Stomach (tissue), 8 donors: ENCODE measurements at regions not wholly inside any gene's neighbourhood (a gene's known extent, or its start where the extent isn't known, plus 50 kb on each side); places are given as distances from the start of the nearest gene placed in this dataset.

Experiments
- DNase-seq, 2 donors: peaks; one replicate each; pipeline versions ENCODE4 v3.0.0 to v3.0.0-alpha.2; 2013 to 2019
- H3K27ac ChIP-seq, 5 donors: fragments of 200-600 bp in 4 of 5; sonication (generic) in 4 of 5; one replicate each; pipeline ENCODE4 v1.5.1; 2013 to 2019; ENCODE audit warnings: mild to moderate bottlenecking in 1 of 5, moderate library complexity in 1 of 5
- H3K27me3 ChIP-seq, 3 donors: fragments of 200-600 bp; sonication (generic); one replicate each; pipeline ENCODE4 v1.5.1; 2017 to 2019; ENCODE audit warnings: mixed run types in 1 of 3
- H3K36me3 ChIP-seq, 4 donors: fragments of 200-600 bp; sonication (generic); 1 replicate in 3 of 4; 2 replicates in 1 of 4; pipeline ENCODE4 v1.5.1; 2016 to 2019
- H3K4me1 ChIP-seq, 4 donors: fragments of 200-600 bp; sonication (generic); one replicate each; pipeline ENCODE4 v1.5.1; 2016 to 2019
- H3K4me3 ChIP-seq, 4 donors: fragments of 200-600 bp; sonication (generic) in 3 of 4; one replicate each; pipeline ENCODE4 v1.5.1; 2016 to 2019; ENCODE audit warnings: mild to moderate bottlenecking in 1 of 4
- H3K9me3 ChIP-seq, 4 donors: fragments of 200-600 bp; sonication (generic); one replicate each; pipeline ENCODE4 v1.5.1; 2016 to 2019
- CTCF ChIP-seq, 7 experiments: fragments of 450-650 bp in 4 of 7; fragments of 200-600 bp in 3 of 7; sonication (generic) in 3 of 7; IDR thresholded peaks; one replicate each; pipeline ENCODE4 v1.5.1; 2016 to 2019; ENCODE audit warnings: antibody characterized with exemption in 7 of 7, control low read depth in 2 of 7, mild to moderate bottlenecking in 1 of 7
- EP300 ChIP-seq: sonication (generic); formaldehyde crosslinking; IDR thresholded peaks from one replicate; pipeline ENCODE4 v1.6.1; 2017; ENCODE audit warnings: antibody characterized with exemption
- POLR2A ChIP-seq, 4 donors: fragments of 450-650 bp; IDR thresholded peaks; one replicate each; pipeline ENCODE4 v1.6.1; 2016; ENCODE audit warnings: antibody characterized with exemption in 4 of 4, control low read depth in 2 of 4, mild to moderate bottlenecking in 1 of 4, moderate library complexity in 1 of 4
- POLR2AphosphoS5 ChIP-seq, 3 donors: sonication (generic); formaldehyde crosslinking; IDR thresholded peaks; one replicate each; pipeline ENCODE4 v1.6.1; 2016; ENCODE audit warnings: antibody characterized with exemption in 3 of 3
- WGBS, 5 donors: extraction: QIAGEN DNeasy Blood & Tissue Kit in 3 of 5; methylation state at CpG; one replicate each; pipeline versions ENCODE4 v1.1.5 to v1.1.7; 2013 to 2018; 5-methylcytosine and 5-hydroxymethylcytosine counted together
- intact Hi-C: fragments of 100-400 bp; cut with DNase I; formaldehyde crosslinking; loops from one replicate; pipeline ENCODE4 v1.15.1; 2023; ENCODE audit warnings: low total_unique reads
- donor health status: healthy with polysubstance abuse.
- donor health status: Bipolar disorder and iron deficiency.
- donor health status: healthy.

- Histone ChIP-seq H3K36me3 (no peaks in the 10 kb centered on the region), H3K27ac (no peak overlapping the region), H3K9me3 (no peaks in the 10 kb centered on the region), H3K27me3 (peaks cover 0 to 32% (median 0%) of the 10 kb centered on the region in 3 donors), H3K4me1 (no peaks in the 10 kb centered on the region), H3K4me3 (no peak overlapping the region)
- TF ChIP-seq EP300 (no peak), CTCF (IDR thresholded peaks at IDR 0.05) (no peak), POLR2A (IDR thresholded peaks at IDR 0.05) (no peak), POLR2AphosphoS5 (IDR thresholded peaks at IDR 0.05) (no peak)
- 74 to 80% (median 76%) methylated on average over 9 of the region's 9 CpGs for WGBS, 5 donors
- intact Hi-C loops = no loop called here
- no peak for DNase-seq
These were observed 546.3 kb downstream of the BCL11B start for GRCh38 chr14:98725676-98726075.

- H3K36me3 ChIP-seq = no peaks in the 10 kb centered on the region
- H3K4me1 ChIP-seq = no peaks in the 10 kb centered on the region
- WGBS, 5 donors = 75 to 88% (median 84%) methylated on average over 11 of the region's 11 CpGs
- intact Hi-C loops = no loop called here
- H3K27ac ChIP-seq = no peak overlapping the region
- no peak overlapping the region for H3K4me3 ChIP-seq
- peaks cover 0 to 32% (median 0%) of the 10 kb centered on the region in 3 donors for H3K27me3 ChIP-seq
- TF ChIP-seq EP300 = no peak
- TF ChIP-seq CTCF (IDR thresholded peaks at IDR 0.05) = no peak
- no peak for DNase-seq
- H3K9me3 ChIP-seq = no peaks in the 10 kb centered on the region
These were observed 545.2 kb downstream of the BCL11B start for GRCh38 chr14:98726585-98727405.

- 86 to 95% (median 89%) methylated on average over 4 of the region's 4 CpGs for WGBS, 5 donors
These were observed 544.0 kb downstream of the BCL11B start for GRCh38 chr14:98728024-98728423.

GRCh38 chr14:98728836-98729235 is 543.2 kb downstream of the BCL11B start:
- WGBS, 5 donors = 73 to 94% (median 77%) methylated on average over 2 of the region's 2 CpGs
- peaks cover 0 to 32% (median 0%) of the 10 kb centered on the region in 3 donors for H3K27me3 ChIP-seq
- H3K36me3 ChIP-seq = no peaks in the 10 kb centered on the region
- intact Hi-C loops = no loop called here
- TF ChIP-seq POLR2A (IDR thresholded peaks at IDR 0.05) = no peak
- TF ChIP-seq EP300 = no peak
- H3K4me3 ChIP-seq = no peak overlapping the region
- no peak for DNase-seq
- no peaks in the 10 kb centered on the region for H3K4me1 ChIP-seq
- H3K9me3 ChIP-seq = no peaks in the 10 kb centered on the region
- H3K27ac ChIP-seq = no peak overlapping the region

More at GRCh38 chr14:98728024-98728423, 544.0 kb downstream of the BCL11B start:
- intact Hi-C loops = no loop called here
- no peak overlapping the region for H3K27ac ChIP-seq
- DNase-seq = no peak
- no peaks in the 10 kb centered on the region for H3K4me1 ChIP-seq
- H3K4me3 ChIP-seq = no peak overlapping the region
- no peaks in the 10 kb centered on the region for H3K9me3 ChIP-seq
- peaks cover 0 to 32% (median 0%) of the 10 kb centered on the region in 3 donors for H3K27me3 ChIP-seq
- TF ChIP-seq POLR2AphosphoS5 (IDR thresholded peaks at IDR 0.05) (no peak), POLR2A (IDR thresholded peaks at IDR 0.05) (no peak)
- no peaks in the 10 kb centered on the region for H3K36me3 ChIP-seq

- H3K27ac ChIP-seq = no peak overlapping the region
- WGBS, 5 donors = 90 to 94% (median 90%) methylated on average over 6 of the region's 6 CpGs
- H3K27me3 ChIP-seq = peaks cover 0 to 15% (median 0%) of the 10 kb centered on the region in 3 donors
- DNase-seq = no peak
- H3K36me3 ChIP-seq = no peaks in the 10 kb centered on the region
- H3K9me3 ChIP-seq = no peaks in the 10 kb centered on the region
- TF ChIP-seq POLR2AphosphoS5 (IDR thresholded peaks at IDR 0.05) (no peak), EP300 (no peak), CTCF (IDR thresholded peaks at IDR 0.05) (no peak), POLR2A (IDR thresholded peaks at IDR 0.05) (no peak)
- H3K4me1 ChIP-seq = no peaks in the 10 kb centered on the region
- intact Hi-C loops = no loop called here
- no peak overlapping the region for H3K4me3 ChIP-seq
These were observed 540.7 kb downstream of the BCL11B start for GRCh38 chr14:98731286-98731685.
